HG02852 (cell line): ENCODE measurements at regions not wholly inside any gene's neighbourhood (a gene's known extent, or its start where the extent isn't known, plus 50 kb on each side); places are given as distances from the start of the nearest gene placed in this dataset.

Experiments
- ATAC-seq: cut with Tn5 transposase; IDR thresholded peaks from one replicate; pipeline ENCODE4 v1.9.1; 2021; ENCODE audit warnings: mild to moderate bottlenecking, moderate library complexity; ENCODE audit not compliant: unreplicated experiment

- ATAC-seq: no peak
Observed at GRCh38 chr7:130910949-130911944, 177.2 kb upstream of the KLF14 start.

GRCh38 chr7:130912082-130912861 is 178.3 kb upstream of the KLF14 start:
- no peak for ATAC-seq

GRCh38 chr7:130912862-130913638 is 179.0 kb upstream of the KLF14 start:
- ATAC-seq: peak; percentile 85

- ATAC-seq: no peak
Observed at GRCh38 chr7:130913639-130914553, 179.9 kb upstream of the KLF14 start.

- ATAC-seq: no peak
Observed at GRCh38 chr7:130914554-130915294, 180.7 kb upstream of the KLF14 start.

- ATAC-seq: no peak
Observed at GRCh38 chr7:130917669-130918128, 183.7 kb upstream of the KLF14 start.

GRCh38 chr7:130918129-130919052 is 184.4 kb upstream of the KLF14 start:
- no peak for ATAC-seq

- ATAC-seq: no peak
Observed at GRCh38 chr7:130919316-130920103, 185.5 kb upstream of the KLF14 start.

GRCh38 chr7:130920122-130920521 is 186.1 kb upstream of the KLF14 start:
- no peak for ATAC-seq

- no peak for ATAC-seq
Observed at GRCh38 chr7:130921391-130922180, 187.6 kb upstream of the KLF14 start.

- no peak for ATAC-seq
Observed at GRCh38 chr7:130922206-130923112, 188.5 kb upstream of the KLF14 start.

- no peak for ATAC-seq
Observed at GRCh38 chr7:130923365-130923764, 189.4 kb upstream of the KLF14 start.

GRCh38 chr7:130923930-130924329 is 189.9 kb upstream of the KLF14 start:
- no peak for ATAC-seq

- no peak for ATAC-seq
Observed at GRCh38 chr7:130925136-130925794, 191.3 kb upstream of the KLF14 start.
